Common myeloid progenitor, CD34-positive (primary cell): ENCODE measurements at regions not wholly inside any gene's neighbourhood (a gene's known extent, or its start where the extent isn't known, plus 50 kb on each side); places are given as distances from the start of the nearest gene placed in this dataset.
"Not testable (repeated sequence)": the region's sequence is repeated elsewhere in the genome, so short reads cannot be mapped to it uniquely, and the experiment has no call there.

Experiments used
- CTCF ChIA-PET: fragments of 350-600 bp; sonication (Branson Sonifier 250); formaldehyde crosslinking; loops from one replicate; lab custom pipeline; 2021; ENCODE audit warnings: antibody characterized with exemption; lab: Charles Lee
- POLR2A ChIA-PET: fragments of 350-600 bp; sonication (Branson Sonifier 250); formaldehyde crosslinking; loops from one replicate; lab custom pipeline; 2021; ENCODE audit warnings: antibody characterized with exemption; lab: Charles Lee
- DNase-seq, 3 donors: peaks; one replicate each; pipeline versions ENCODE4 v3.0.0 to v3.0.0-alpha.2; 2013
- H3K27ac ChIP-seq, 2 experiments: 1 replicate in 1 of 2; 2 replicates in 1 of 2; pipeline ENCODE4 v1.7.0; 2013; ENCODE audit warnings: inconsistent platforms in 2 of 2, low read length in 2 of 2, mild to moderate bottlenecking in 2 of 2, low read depth in 1 of 2, moderate library complexity in 1 of 2; ENCODE audit not compliant: severe bottlenecking in 2 of 2, insufficient read depth in 1 of 2, poor library complexity in 1 of 2
- H3K27me3 ChIP-seq, 5 experiments: replicated peaks in 2 of 5; 1 replicate in 3 of 5; 2 replicates in 2 of 5; pipeline versions ENCODE4 v1.6.1 to v1.7.0; 2013; ENCODE audit warnings: low read length in 4 of 5, mild to moderate bottlenecking in 2 of 5, moderate library complexity in 2 of 5, inconsistent platforms in 1 of 5; ENCODE audit not compliant: insufficient read depth in 5 of 5, control insufficient read depth in 4 of 5
- H3K36me3 ChIP-seq, 4 experiments: 1 replicate in 2 of 4; 2 replicates in 2 of 4; pipeline versions ENCODE4 v1.6.1 to v1.7.0; 2013; ENCODE audit warnings: low read length in 3 of 4, control low read depth in 1 of 4, mild to moderate bottlenecking in 1 of 4; ENCODE audit not compliant: control insufficient read depth in 4 of 4, insufficient read depth in 4 of 4
- H3K4me1 ChIP-seq, 4 experiments: 1 replicate in 3 of 4; 2 replicates in 1 of 4; pipeline versions ENCODE4 v1.6.1 to v1.7.1; 2013; ENCODE audit warnings: low read length in 3 of 4, mild to moderate bottlenecking in 3 of 4, control low read depth in 1 of 4, inconsistent platforms in 1 of 4, moderate library complexity in 1 of 4; ENCODE audit not compliant: control insufficient read depth in 4 of 4, insufficient read depth in 4 of 4; ENCODE audit errors: control extremely low read depth in 1 of 4
- H3K4me3 ChIP-seq, 7 experiments: 1 replicate in 4 of 7; 2 replicates in 3 of 7; pipeline versions ENCODE4 v1.5.1 to v1.7.0; 2013; ENCODE audit warnings: mild to moderate bottlenecking in 7 of 7, low read length in 6 of 7, moderate library complexity in 6 of 7, inconsistent platforms in 2 of 7, low read depth in 2 of 7, control low read depth in 1 of 7; ENCODE audit not compliant: insufficient read depth in 4 of 7, control insufficient read depth in 1 of 7; ENCODE audit errors: extremely low read depth in 1 of 7
- H3K9me3 ChIP-seq, 5 experiments: 1 replicate in 4 of 5; 2 replicates in 1 of 5; pipeline versions ENCODE4 v1.6.1 to v1.7.1; 2013; ENCODE audit warnings: low read length in 4 of 5, mild to moderate bottlenecking in 2 of 5, inconsistent platforms in 1 of 5, low read depth in 1 of 5, moderate library complexity in 1 of 5; ENCODE audit not compliant: control insufficient read depth in 4 of 5, insufficient read depth in 2 of 5; ENCODE audit errors: control extremely low read depth in 1 of 5
- WGBS: methylation state at CpG from one replicate; pipeline ENCODE4 v1.1.5; 2013; ENCODE audit not compliant: insufficient coverage; 5-methylcytosine and 5-hydroxymethylcytosine counted together

DNA sequence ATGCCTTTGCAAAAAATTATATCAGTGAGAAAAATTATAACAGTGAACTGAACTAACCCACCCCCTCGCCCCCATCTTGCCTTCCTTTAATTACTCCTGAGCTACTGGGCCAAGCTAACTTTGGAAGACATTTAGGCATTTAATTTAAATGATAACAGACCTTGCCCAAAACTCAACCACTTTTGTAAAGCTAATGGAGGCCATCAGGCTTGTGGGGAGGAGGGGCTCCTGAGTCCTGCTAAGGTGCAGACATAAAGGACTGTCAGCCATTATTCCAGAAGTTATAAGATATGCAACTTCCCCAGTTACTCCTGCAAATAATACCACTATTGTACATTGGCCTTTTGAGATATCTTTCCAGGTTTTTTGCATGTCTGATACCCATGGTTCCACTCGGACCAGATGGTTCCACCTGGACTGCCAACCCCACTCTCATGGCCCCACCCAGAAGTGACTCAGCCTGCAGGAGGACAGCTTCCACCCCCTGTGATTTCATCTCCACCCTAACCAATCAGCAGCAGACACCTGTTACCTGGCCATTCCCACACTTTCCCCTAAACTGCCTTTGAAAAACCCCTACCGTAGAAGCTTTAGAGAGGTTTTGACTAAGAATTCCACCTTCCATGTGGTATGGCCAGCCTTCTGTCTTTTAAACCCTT lies 805.4 kb upstream of the CDH6 start:
- Histone ChIP-seq H3K4me1 (no peaks in the 10 kb centered on the region), H3K27me3 (no peaks in the 10 kb centered on the region), H3K4me3 (no peak overlapping the region), H3K36me3 (no peaks in the 10 kb centered on the region), H3K9me3 (no peaks in the 10 kb centered on the region), H3K27ac (no peak overlapping the region)
- WGBS = 100% methylated on average over 2 of the region's 3 CpGs
- DNase-seq = no peak
- ChIA-PET POLR2A (no interaction called here), CTCF (no interaction called here)

- DNase-seq = no peak
- ChIA-PET CTCF (interaction anchor here (0.9 to 1.3 kb wide), 2 partner anchors 16 to 22 kb away, joined by 3 read pairs; no protein-coding TSS in a partner anchor), POLR2A (no interaction called here)
- Histone ChIP-seq H3K4me1 (no peaks in the 10 kb centered on the region), H3K36me3 (no peaks in the 10 kb centered on the region), H3K9me3 (no peaks in the 10 kb centered on the region), H3K27ac (no peak overlapping the region), H3K27me3 (no peaks in the 10 kb centered on the region), H3K4me3 (no peak overlapping the region)
- WGBS = no CpG with 5 or more reads among the region's 2 CpGs
Measured at GRCh38 chr5:30385754-30386153, 807.7 kb upstream of the CDH6 start.

GRCh38 chr5:30384171-30384570 lies 809.3 kb upstream of the CDH6 start:
- WGBS = no CpG with 5 or more reads among the region's 4 CpGs
- H3K36me3 ChIP-seq = no peaks in the 10 kb centered on the region
- H3K4me3 ChIP-seq = no peak overlapping the region
- no peaks in the 10 kb centered on the region for H3K9me3 ChIP-seq
- ChIA-PET CTCF (no interaction called here), POLR2A (no interaction called here)
- no peak for DNase-seq
- H3K4me1 ChIP-seq = no peaks in the 10 kb centered on the region
- no peaks in the 10 kb centered on the region for H3K27me3 ChIP-seq
- H3K27ac ChIP-seq = no peak overlapping the region

DNA sequence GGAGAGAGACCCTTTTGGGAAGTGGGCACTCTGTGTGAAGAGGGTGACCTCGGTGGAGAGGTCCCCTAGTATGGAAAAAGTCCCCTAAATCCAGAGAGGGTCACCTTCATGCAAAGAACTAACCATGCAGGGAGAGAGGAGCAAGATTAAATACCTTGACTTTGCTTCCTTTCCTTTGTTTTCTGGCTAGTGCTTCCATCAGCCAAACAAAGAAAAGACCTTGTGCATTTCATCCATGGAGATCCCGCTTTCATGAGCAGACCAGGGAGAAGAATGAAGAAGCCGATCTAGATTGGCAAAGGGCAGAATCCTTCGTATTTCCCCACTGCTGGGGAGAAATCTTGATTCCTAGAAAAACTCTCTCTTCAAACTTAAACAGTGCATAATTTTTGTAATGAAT lies 813.3 kb upstream of the CDH6 start:
- H3K4me3 ChIP-seq = no peak overlapping the region
- no peaks in the 10 kb centered on the region for H3K4me1 ChIP-seq
- ChIA-PET CTCF (no interaction called here), POLR2A (no interaction called here)
- H3K27me3 ChIP-seq = no peaks in the 10 kb centered on the region
- no peaks in the 10 kb centered on the region for H3K9me3 ChIP-seq
- WGBS = 86% methylated on average over 2 of the region's 4 CpGs
- no peak overlapping the region for H3K27ac ChIP-seq
- no peak for DNase-seq
- no peaks in the 10 kb centered on the region for H3K36me3 ChIP-seq

- H3K4me3 ChIP-seq = no peak overlapping the region
- no peaks in the 10 kb centered on the region for H3K27me3 ChIP-seq
- H3K36me3 ChIP-seq = no peaks in the 10 kb centered on the region
- DNase-seq = no peak
- no peaks in the 10 kb centered on the region for H3K9me3 ChIP-seq
- no peak overlapping the region for H3K27ac ChIP-seq
- 100% methylated on average over 1 of the region's 3 CpGs for WGBS
- H3K4me1 ChIP-seq = no peaks in the 10 kb centered on the region
- CTCF ChIA-PET = no interaction called here
- POLR2A ChIA-PET = no interaction called here
Measured at GRCh38 chr5:30376848-30377247, 816.6 kb upstream of the CDH6 start.

GRCh38 chr5:30368064-30368463 lies 825.4 kb upstream of the CDH6 start:
- Histone ChIP-seq H3K27me3 (no peaks in the 10 kb centered on the region), H3K4me3 (no peak overlapping the region), H3K9me3 (peaks cover 0 to 3% (median 2%) of the 10 kb centered on the region in 5 experiments), H3K4me1 (no peaks in the 10 kb centered on the region), H3K27ac (no peak overlapping the region), H3K36me3 (no peaks in the 10 kb centered on the region)
- WGBS = 87% methylated on average over 4 of the region's 4 CpGs
- no peak for DNase-seq
- POLR2A ChIA-PET = no interaction called here
- CTCF ChIA-PET = no interaction called here

- H3K36me3 ChIP-seq, DNase-seq, H3K27ac ChIP-seq, H3K9me3 ChIP-seq, POLR2A ChIA-PET, H3K4me3 ChIP-seq, H3K27me3 ChIP-seq, H3K4me1 ChIP-seq, CTCF ChIA-PET: not testable (repeated sequence)
- WGBS = 92% methylated on average over 7 of the region's 8 CpGs
Measured at GRCh38 chr5:30365031-30365430, 828.5 kb upstream of the CDH6 start.
